ENCODE measurements at regions not wholly inside any gene's neighbourhood (a gene's known extent, or its start where the extent isn't known, plus 50 kb on each side); places are given as distances from the start of the nearest gene placed in this dataset.

- no peak for TF ChIP-seq CTCF (IDR thresholded peaks at IDR 0.05)
- no peak for TF ChIP-seq POLR2A (IDR thresholded peaks at IDR 0.05)
These were observed 509.1 kb upstream of the NR3C2 start for GRCh38 chr4:148951346-148951745.
